GM18502 (cell line): ENCODE measurements at regions not wholly inside any gene's neighbourhood (a gene's known extent, or its start where the extent isn't known, plus 50 kb on each side); places are given as distances from the start of the nearest gene placed in this dataset.

Source experiments
- ATAC-seq: cut with Tn5 transposase; IDR thresholded peaks from one replicate; pipeline ENCODE4 v1.9.1; 2021; ENCODE audit warnings: mild to moderate bottlenecking; ENCODE audit not compliant: unreplicated experiment, poor library complexity

GRCh38 chr6:129778793-129779192 is 68.8 kb upstream of the ARHGAP18 start:
- no peak for ATAC-seq

GRCh38 chr6:129777371-129777770 is 67.4 kb upstream of the ARHGAP18 start:
- no peak for ATAC-seq

GRCh38 chr6:129776542-129777330 is 66.8 kb upstream of the ARHGAP18 start:
- no peak for ATAC-seq

- no peak for ATAC-seq
Measured at GRCh38 chr6:129774697-129775447, 64.9 kb upstream of the ARHGAP18 start.

- ATAC-seq: no peak
Measured at GRCh38 chr6:129773304-129773703, 63.3 kb upstream of the ARHGAP18 start.

GRCh38 chr6:129771678-129772077 is 61.7 kb upstream of the ARHGAP18 start:
- ATAC-seq: no peak

GRCh38 chr6:129767776-129768485 is 58.0 kb upstream of the ARHGAP18 start:
- no peak for ATAC-seq

GRCh38 chr6:129766959-129767728 is 57.2 kb upstream of the ARHGAP18 start:
- ATAC-seq: peak; percentile 95

GRCh38 chr6:129764761-129765407 is 54.9 kb upstream of the ARHGAP18 start:
- ATAC-seq: no peak

- no peak for ATAC-seq
Measured at GRCh38 chr6:129759796-129760605, 50.0 kb upstream of the ARHGAP18 start.
